K562 (cell line): ENCODE measurements at regions not wholly inside any gene's neighbourhood (a gene's known extent, or its start where the extent isn't known, plus 50 kb on each side); places are given as distances from the start of the nearest gene placed in this dataset.

Source experiments
- ATAC-seq: fragments of 200-7000 bp; cut with Tn5 transposase; 3 replicates; pipeline ENCODE4 v1.9.1; 2020; ENCODE audit warnings: moderate library complexity
- BruUV-seq: library from RNA; stranded (reverse); fragments of 400-500 nt; replicated peaks from 2 replicates; lab custom pipeline; 2021; lab: Mats Ljungman, UMichigan
- CTCF ChIA-PET: fragments of 300-600 bp; formaldehyde crosslinking; extraction: SDS; loops from one replicate; lab custom pipeline; 2021; ENCODE audit warnings: low intra/inter-chr PET ratio; lab: Yijun Ruan, JAX
- POLR2A ChIA-PET: fragments of 300-600, 350-650 bp; sonication (Branson Sonifier 250); formaldehyde crosslinking; extraction: SDS; loops from one replicate; lab custom pipeline; 2021; ENCODE audit warnings: antibody characterized with exemption, inconsistent platforms; lab: Yijun Ruan, JAX
- DNase-seq, 4 experiments: peaks; one replicate each; pipeline versions ENCODE4 v3.0.0 to v3.0.0-alpha.2; 2011 to 2018; ENCODE audit warnings: low spot score in 3 of 4, mixed read lengths in 3 of 4; ENCODE audit errors: extremely low read depth in 1 of 4
- FAIRE-seq: peaks from 2 replicates; lab custom pipeline; 2011; peaks lifted over from hg19 to GRCh38; lab: Jason Lieb, UNC
- H2AFZ ChIP-seq: 2 replicates; pipeline ENCODE4 v1.6.0; 2011; ENCODE audit warnings: low read depth, low read length, control low read depth, inconsistent platforms
- H3K27ac ChIP-seq: fragments of 200-600 bp; 3 replicates; pipeline ENCODE4 v1.8.0; 2011; ENCODE audit warnings: low read depth, mild to moderate bottlenecking, control low read depth, inconsistent platforms, low read length, moderate library complexity, mixed read lengths; ENCODE audit errors: extremely low read depth
- H3K27me3 ChIP-seq, 2 experiments: fragments of 300-600 bp in 1 of 2; 2 replicates in 1 of 2; 3 replicates in 1 of 2; pipeline versions ENCODE4 v1.6.0 to v1.8.0; 2011; ENCODE audit warnings: inconsistent platforms in 2 of 2, low read length in 2 of 2, mild to moderate bottlenecking in 1 of 2, mixed read lengths in 1 of 2, moderate library complexity in 1 of 2; ENCODE audit not compliant: control insufficient read depth in 2 of 2, insufficient read depth in 2 of 2
- H3K36me3 ChIP-seq: fragments of 300-600 bp; 3 replicates; pipeline ENCODE4 v1.8.0; 2011; ENCODE audit warnings: mild to moderate bottlenecking, low read length, inconsistent platforms; ENCODE audit not compliant: control insufficient read depth, insufficient read depth
- H3K4me1 ChIP-seq, 2 experiments: fragments of 200-600 bp in 1 of 2; replicated peaks in 1 of 2; 2 replicates in 1 of 2; 3 replicates in 1 of 2; pipeline versions ENCODE4 v1.5.1 to v1.8.0; 2011; ENCODE audit warnings: inconsistent platforms in 2 of 2, low read length in 2 of 2, mild to moderate bottlenecking in 1 of 2, mixed read lengths in 1 of 2, moderate library complexity in 1 of 2; ENCODE audit not compliant: control insufficient read depth in 2 of 2, insufficient read depth in 2 of 2
- H3K4me2 ChIP-seq: 2 replicates; pipeline ENCODE4 v1.6.1; 2011; ENCODE audit warnings: low read length, control low read depth, inconsistent platforms, mixed read lengths; ENCODE audit not compliant: insufficient read depth
- H3K4me3 ChIP-seq: fragments of 200-600 bp; sonication (generic), shearing (Covaris generic); 2 replicates; pipeline ENCODE4 v1.5.1; 2016; ENCODE audit warnings: control low read depth, inconsistent platforms
- H3K79me2 ChIP-seq: fragments of 200-600 bp; 3 replicates; pipeline ENCODE4 v1.8.0; 2011; ENCODE audit warnings: low read length, inconsistent platforms; ENCODE audit not compliant: control insufficient read depth, insufficient read depth
- H3K9ac ChIP-seq, 2 experiments: 2 replicates each; pipeline versions ENCODE4 v1.6.0 to v1.6.1; 2011; ENCODE audit warnings: low read depth in 2 of 2, low read length in 2 of 2, control low read depth in 1 of 2, inconsistent platforms in 1 of 2, mild to moderate bottlenecking in 1 of 2, mixed read lengths in 1 of 2; ENCODE audit not compliant: insufficient read depth in 1 of 2
- H3K9me1 ChIP-seq: one replicate; pipeline ENCODE4 v1.6.0; 2011; ENCODE audit warnings: inconsistent platforms, mild to moderate bottlenecking, low read length, moderate library complexity; ENCODE audit not compliant: control insufficient read depth, insufficient read depth
- H3K9me3 ChIP-seq: replicated peaks from 2 replicates; pipeline ENCODE4 v1.5.1; 2011; ENCODE audit warnings: low read depth, low read length, inconsistent platforms; ENCODE audit not compliant: control insufficient read depth, insufficient read depth
- H4K20me1 ChIP-seq: replicated peaks from 2 replicates; pipeline ENCODE4 v1.6.1; 2011; ENCODE audit warnings: low read length, inconsistent platforms, mixed read lengths; ENCODE audit not compliant: control insufficient read depth, insufficient read depth
- ATF7 ChIP-seq: fragments of 450-650 bp; IDR thresholded peaks from 2 replicates; pipeline ENCODE4 v1.7.1; 2014; ENCODE audit warnings: mild to moderate bottlenecking, moderate library complexity
- CEBPG ChIP-seq, 3 experiments: fragments of 200-800 bp in 1 of 3; sonication (Bioruptor generic) in 1 of 3; sonication (generic) in 1 of 3; formaldehyde crosslinking in 1 of 3; IDR thresholded peaks in 2 of 3; conservative IDR thresholded peaks in 1 of 3; 2 replicates each; pipeline versions ENCODE4 v1.6.1 to v1.8.0; 2016 to 2022; ENCODE audit warnings: missing compliant biosample characterization in 2 of 3, missing genetic modification characterization in 2 of 3, mild to moderate bottlenecking in 1 of 3, missing genetic modification reagents in 1 of 3
- ETV5 ChIP-seq: sonication (generic); formaldehyde crosslinking; IDR thresholded peaks from 2 replicates; pipeline ENCODE4 v1.4.0; 2020; ENCODE audit warnings: low read depth, mild to moderate bottlenecking, missing genetic modification reagents
- NCOA1 ChIP-seq: fragments of 450-650 bp; IDR thresholded peaks from 2 replicates; pipeline ENCODE4 v1.6.1; 2016; ENCODE audit warnings: low read depth
- PCBP1 ChIP-seq: fragments of 200-400 bp; formaldehyde crosslinking; IDR thresholded peaks from 2 replicates; pipeline ENCODE4 v1.6.1; 2018; ENCODE audit warnings: mild to moderate bottlenecking, low read depth, low read length; ENCODE audit not compliant: poor library complexity, severe bottlenecking
- RBM25 ChIP-seq: fragments of 200-400 bp; formaldehyde crosslinking; IDR thresholded peaks from 2 replicates; pipeline ENCODE4 v1.6.1; 2018; ENCODE audit warnings: low read length, low read depth, moderate library complexity; ENCODE audit not compliant: severe bottlenecking
- SMARCA5 ChIP-seq: fragments of 450-650 bp; IDR thresholded peaks from 2 replicates; pipeline ENCODE4 v1.6.1; 2016
- ZBTB7A ChIP-seq: IDR thresholded peaks from 2 replicates; pipeline ENCODE4 v1.6.1; 2011; ENCODE audit warnings: low read depth, mild to moderate bottlenecking, low read length, moderate library complexity, borderline replicate concordance; ENCODE audit not compliant: control insufficient read depth
- ZFPM2 ChIP-seq: fragments of 250-450 bp; sonication (Bioruptor Pico); IDR thresholded peaks from 2 replicates; pipeline ENCODE4 v1.5.1; 2022; ENCODE audit warnings: mild to moderate bottlenecking
- ZNF668 ChIP-seq: fragments of 250-450 bp; sonication (Bioruptor Pico); IDR thresholded peaks from 2 replicates; pipeline ENCODE4 v1.8.0; 2022; ENCODE audit warnings: mild to moderate bottlenecking, inconsistent platforms
- ZNF76 ChIP-seq: fragments of 250-450 bp; sonication (Bioruptor Pico); IDR thresholded peaks from 2 replicates; pipeline ENCODE4 v1.4.0; 2020; ENCODE audit warnings: mild to moderate bottlenecking, moderate library complexity, borderline replicate concordance
- WGBS: fragments of 100-300 bp; shearing (Covaris generic); methylation state at CpG from one replicate; pipeline ENCODE4 v1.1.6; 2016; ENCODE audit warnings: low coverage, mixed read lengths; ENCODE audit not compliant: insufficient coverage; ENCODE audit errors: missing lambda C conversion rate; 5-methylcytosine and 5-hydroxymethylcytosine counted together
- in situ Hi-C: fragments of 300-500 bp; cut with MboI; formaldehyde crosslinking; loops from 4 replicates; pipeline ENCODE4 v1.15.0; 2018; ENCODE audit warnings: inconsistent platforms, mixed read lengths
- intact Hi-C: fragments of 100-400 bp; cut with micrococcal nuclease; formaldehyde crosslinking; loops from 2 replicates; pipeline ENCODE4 v1.14.2; 2022
- TF ChIP-seq, protein P1 (sequence below), 2 experiments: fragments of 450-650 bp; formaldehyde crosslinking in 1 of 2; IDR thresholded peaks; 2 replicates each; pipeline versions ENCODE4 v1.4.0 to v1.6.1; 2014 to 2020; ENCODE audit warnings: mild to moderate bottlenecking in 2 of 2, borderline replicate concordance in 1 of 2, low read depth in 1 of 2

- Histone ChIP-seq H3K27ac (no peak overlapping the region), H3K9me3 (no peaks in the 10 kb centered on the region), H2AFZ (no peak overlapping the region), H3K4me1 (peaks cover 0 to 19% of the 10 kb centered on the region in 2 experiments; a peak in 2 of 5 replicates), H3K4me2 (no peak overlapping the region), H3K9me1 (peaks cover 4% of the 10 kb centered on the region), H4K20me1 (no peaks in the 10 kb centered on the region; the same call in 1 of the 2 replicates), H3K4me3 (no peak overlapping the region), H3K79me2 (peaks cover 20% of the 10 kb centered on the region), H3K27me3 (no peaks in the 10 kb centered on the region), H3K9ac (0 out of 4 replicates have a peak overlapping the region, but pooled peaks of 1 of the 2 experiments have one; percentile 31), H3K36me3 (peaks cover 74% of the 10 kb centered on the region)
- ATAC-seq: peak; percentile 95
- FAIRE-seq: no peak
- in situ Hi-C loops: no loop called here
- 63% methylated on average over 35 of the region's 40 CpGs for WGBS
- intact Hi-C loops: loop anchor here (5.0 to 10.0 kb wide), 3 partner anchors 187 to 447 kb away; partner anchors contain the start of gene RABGEF1
- ChIA-PET CTCF (interaction anchor here (0.6 kb wide), 1 partner anchor 711 kb away, joined by 7 read pairs; no protein-coding TSS in a partner anchor), POLR2A (interaction anchor here (1.0 to 1.2 kb wide), 2 partner anchors 12 to 29 kb away, joined by 3 to 4 read pairs; no protein-coding TSS in a partner anchor)
- DNase-seq: peak; percentile 74 to 79 (median 77)
- BruUV-seq: no TSS peak
- no peak for TF ChIP-seq ZFPM2 (CRISPR knock-in tag)
- TF ChIP-seq, protein P1, sequence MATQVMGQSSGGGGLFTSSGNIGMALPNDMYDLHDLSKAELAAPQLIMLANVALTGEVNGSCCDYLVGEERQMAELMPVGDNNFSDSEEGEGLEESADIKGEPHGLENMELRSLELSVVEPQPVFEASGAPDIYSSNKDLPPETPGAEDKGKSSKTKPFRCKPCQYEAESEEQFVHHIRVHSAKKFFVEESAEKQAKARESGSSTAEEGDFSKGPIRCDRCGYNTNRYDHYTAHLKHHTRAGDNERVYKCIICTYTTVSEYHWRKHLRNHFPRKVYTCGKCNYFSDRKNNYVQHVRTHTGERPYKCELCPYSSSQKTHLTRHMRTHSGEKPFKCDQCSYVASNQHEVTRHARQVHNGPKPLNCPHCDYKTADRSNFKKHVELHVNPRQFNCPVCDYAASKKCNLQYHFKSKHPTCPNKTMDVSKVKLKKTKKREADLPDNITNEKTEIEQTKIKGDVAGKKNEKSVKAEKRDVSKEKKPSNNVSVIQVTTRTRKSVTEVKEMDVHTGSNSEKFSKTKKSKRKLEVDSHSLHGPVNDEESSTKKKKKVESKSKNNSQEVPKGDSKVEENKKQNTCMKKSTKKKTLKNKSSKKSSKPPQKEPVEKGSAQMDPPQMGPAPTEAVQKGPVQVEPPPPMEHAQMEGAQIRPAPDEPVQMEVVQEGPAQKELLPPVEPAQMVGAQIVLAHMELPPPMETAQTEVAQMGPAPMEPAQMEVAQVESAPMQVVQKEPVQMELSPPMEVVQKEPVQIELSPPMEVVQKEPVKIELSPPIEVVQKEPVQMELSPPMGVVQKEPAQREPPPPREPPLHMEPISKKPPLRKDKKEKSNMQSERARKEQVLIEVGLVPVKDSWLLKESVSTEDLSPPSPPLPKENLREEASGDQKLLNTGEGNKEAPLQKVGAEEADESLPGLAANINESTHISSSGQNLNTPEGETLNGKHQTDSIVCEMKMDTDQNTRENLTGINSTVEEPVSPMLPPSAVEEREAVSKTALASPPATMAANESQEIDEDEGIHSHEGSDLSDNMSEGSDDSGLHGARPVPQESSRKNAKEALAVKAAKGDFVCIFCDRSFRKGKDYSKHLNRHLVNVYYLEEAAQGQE (IDR thresholded peaks at IDR 0.05; ENCODE audit: borderline replicate concordance): peak; percentile 81
- TF ChIP-seq, protein P1 (CRISPR knock-in tag; IDR thresholded peaks at IDR 0.05; ENCODE audit: low read depth): no peak
- TF ChIP-seq ZBTB7A: no peak
- TF ChIP-seq CEBPG (CRISPR knock-in tag; IDR thresholded peaks at IDR 0.05): no peak
- no peak for TF ChIP-seq CEBPG (tag; conservative IDR thresholded peaks at IDR 0.05 in 1 of 2, IDR thresholded peaks at IDR 0.05 in 1 of 2)
- TF ChIP-seq SMARCA5: 0 out of 2 replicates have a peak, but pooled peaks have one; percentile 24
- TF ChIP-seq NCOA1: no peak
- no peak for TF ChIP-seq ZNF668 (CRISPR knock-in tag)
- peak; percentile 17; the same call in 1 of the 2 replicates for TF ChIP-seq ATF7
- TF ChIP-seq ETV5 (CRISPR knock-in tag): no peak
- TF ChIP-seq ZNF76 (CRISPR knock-in tag): no peak
- no peak for TF ChIP-seq PCBP1
- no peak for TF ChIP-seq RBM25
Observed at GRCh38 chr7:66557214-66558200, 71.2 kb upstream of the KCTD7 start.
